SK-N-MC (cell line): ENCODE measurements at regions not wholly inside any gene's neighbourhood (a gene's known extent, or its start where the extent isn't known, plus 50 kb on each side); places are given as distances from the start of the nearest gene placed in this dataset.

ENCODE experiments used
- EZH2 ChIP-seq: fragments of 200-600 bp; sonication (generic); IDR thresholded peaks from one replicate; pipeline ENCODE4 v1.6.1; 2017; ENCODE audit warnings: antibody characterized with exemption
- FOXP2 ChIP-seq: optimal IDR thresholded peaks from 2 replicates; pipeline ENCODE3; 2011; ENCODE audit warnings: mild to moderate bottlenecking, moderate library complexity; ENCODE audit not compliant: insufficient read depth; ENCODE audit errors: extremely low read length, control extremely low read depth
- POLR2AphosphoS5 ChIP-seq: IDR thresholded peaks from 2 replicates; pipeline ENCODE4 v1.6.1; 2012; ENCODE audit warnings: mild to moderate bottlenecking, low read depth, low read length, borderline replicate concordance

DNA sequence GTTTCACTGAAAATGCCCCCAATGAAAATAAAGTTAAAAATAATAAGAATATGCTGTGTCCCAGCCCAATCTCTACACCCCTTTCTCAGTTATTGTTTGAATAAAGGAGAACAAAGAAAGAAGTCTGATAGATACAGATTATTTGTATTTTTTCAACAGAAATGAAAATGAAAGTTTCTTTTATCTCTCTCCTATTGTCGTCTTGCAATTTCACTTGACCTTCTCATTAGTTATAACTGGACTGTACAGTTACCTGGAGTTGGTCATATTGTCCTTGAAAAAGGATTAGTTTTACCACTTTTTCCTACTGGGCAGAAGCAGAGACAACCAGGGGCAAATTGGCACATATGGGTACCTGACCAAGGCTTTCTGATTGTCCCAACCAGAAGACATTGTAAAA, 440.0 kb downstream of the PDCD6IP start:
- TF ChIP-seq POLR2AphosphoS5 (no peak), EZH2 (no peak), FOXP2 (no peak)
